Body of pancreas (tissue), 4 donors: ENCODE measurements at regions not wholly inside any gene's neighbourhood (a gene's known extent, or its start where the extent isn't known, plus 50 kb on each side); places are given as distances from the start of the nearest gene placed in this dataset.

Source experiments
- CTCF ChIP-seq, 7 experiments: fragments of 450-650 bp in 4 of 7; fragments of 200-600 bp in 3 of 7; sonication (generic) in 3 of 7; IDR thresholded peaks; one replicate each; pipeline ENCODE4 v1.5.1; 2016 to 2019; ENCODE audit warnings: antibody characterized with exemption in 7 of 7
- POLR2A ChIP-seq, 3 donors: fragments of 450-650 bp; IDR thresholded peaks; one replicate each; pipeline ENCODE4 v1.6.1; 2016; ENCODE audit warnings: antibody characterized with exemption in 3 of 3, mild to moderate bottlenecking in 2 of 3

GRCh38 chr18:27412556-27412955 is 227.4 kb upstream of the CHST9 start:
- TF ChIP-seq CTCF (IDR thresholded peaks at IDR 0.05) (no peak), POLR2A (IDR thresholded peaks at IDR 0.05) (no peak)
